Esophagus squamous epithelium (tissue), 5 donors: ENCODE measurements at regions not wholly inside any gene's neighbourhood (a gene's known extent, or its start where the extent isn't known, plus 50 kb on each side); places are given as distances from the start of the nearest gene placed in this dataset.

ENCODE experiments used
- DNase-seq: peaks from one replicate; lab custom pipeline; 2025; lab: John Stamatoyannopoulos, UW
- H3K27ac ChIP-seq, 4 donors: fragments of 200-600 bp; sonication (generic); one replicate each; pipeline ENCODE4 v1.5.1; 2016 to 2019; ENCODE audit warnings: mild to moderate bottlenecking in 1 of 4
- H3K27me3 ChIP-seq, 4 donors: fragments of 200-600 bp; sonication (generic); 1 replicate in 3 of 4; 2 replicates in 1 of 4; pipeline versions ENCODE4 v1.5.1 to v1.6.0; 2017 to 2021; ENCODE audit warnings: antibody characterized with exemption in 1 of 4
- H3K36me3 ChIP-seq, 3 donors: fragments of 200-600 bp; sonication (generic); one replicate each; pipeline ENCODE4 v1.5.1; 2016 to 2019
- H3K4me1 ChIP-seq, 3 donors: fragments of 200-600 bp; sonication (generic); one replicate each; pipeline ENCODE4 v1.5.1; 2017 to 2019
- H3K4me3 ChIP-seq, 4 donors: fragments of 200-600 bp; sonication (generic); 1 replicate in 3 of 4; 2 replicates in 1 of 4; pipeline ENCODE4 v1.5.1; 2016 to 2019; ENCODE audit warnings: mild to moderate bottlenecking in 2 of 4, moderate library complexity in 1 of 4
- H3K9me3 ChIP-seq, 3 donors: fragments of 200-600 bp; sonication (generic); one replicate each; pipeline ENCODE4 v1.5.1; 2016 to 2019
- POLR2A ChIP-seq, 4 donors: fragments of 450-650 bp; IDR thresholded peaks; one replicate each; pipeline ENCODE4 v1.6.1; 2017; ENCODE audit warnings: antibody characterized with exemption in 4 of 4, mild to moderate bottlenecking in 4 of 4, moderate library complexity in 3 of 4
- WGBS, 2 donors: methylation state at CpG; one replicate each; pipeline ENCODE4 v1.1.5; 2018; 5-methylcytosine and 5-hydroxymethylcytosine counted together
- intact Hi-C: fragments of 100-400 bp; cut with DNase I; formaldehyde crosslinking; loops from one replicate; pipeline ENCODE4 v1.15.0; 2022
- TF ChIP-seq, protein P1 (sequence below), 6 experiments: fragments of 450-650 bp in 4 of 6; fragments of 200-600 bp in 2 of 6; sonication (generic) in 2 of 6; IDR thresholded peaks; one replicate each; pipeline ENCODE4 v1.5.1; 2016 to 2019; ENCODE audit warnings: antibody characterized with exemption in 6 of 6, mild to moderate bottlenecking in 4 of 6, moderate library complexity in 4 of 6
- donor health status: DM: yes; HTN: yes; CAD: no.

GRCh38 chr10:78904196-78904595 lies 164.6 kb upstream of the ZMIZ1 start:
- Histone ChIP-seq H3K27ac (no peak overlapping the region), H3K4me3 (no peak overlapping the region), H3K27me3 (peaks cover 0 to 5% (median 0%) of the 10 kb centered on the region in 4 donors), H3K36me3 (no peaks in the 10 kb centered on the region), H3K4me1 (peaks cover 0 to 12% (median 0%) of the 10 kb centered on the region in 3 donors), H3K9me3 (no peaks in the 10 kb centered on the region)
- DNase-seq = no peak
- no peak for TF ChIP-seq POLR2A (IDR thresholded peaks at IDR 0.05)
- TF ChIP-seq, protein P1, sequence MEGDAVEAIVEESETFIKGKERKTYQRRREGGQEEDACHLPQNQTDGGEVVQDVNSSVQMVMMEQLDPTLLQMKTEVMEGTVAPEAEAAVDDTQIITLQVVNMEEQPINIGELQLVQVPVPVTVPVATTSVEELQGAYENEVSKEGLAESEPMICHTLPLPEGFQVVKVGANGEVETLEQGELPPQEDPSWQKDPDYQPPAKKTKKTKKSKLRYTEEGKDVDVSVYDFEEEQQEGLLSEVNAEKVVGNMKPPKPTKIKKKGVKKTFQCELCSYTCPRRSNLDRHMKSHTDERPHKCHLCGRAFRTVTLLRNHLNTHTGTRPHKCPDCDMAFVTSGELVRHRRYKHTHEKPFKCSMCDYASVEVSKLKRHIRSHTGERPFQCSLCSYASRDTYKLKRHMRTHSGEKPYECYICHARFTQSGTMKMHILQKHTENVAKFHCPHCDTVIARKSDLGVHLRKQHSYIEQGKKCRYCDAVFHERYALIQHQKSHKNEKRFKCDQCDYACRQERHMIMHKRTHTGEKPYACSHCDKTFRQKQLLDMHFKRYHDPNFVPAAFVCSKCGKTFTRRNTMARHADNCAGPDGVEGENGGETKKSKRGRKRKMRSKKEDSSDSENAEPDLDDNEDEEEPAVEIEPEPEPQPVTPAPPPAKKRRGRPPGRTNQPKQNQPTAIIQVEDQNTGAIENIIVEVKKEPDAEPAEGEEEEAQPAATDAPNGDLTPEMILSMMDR (IDR thresholded peaks at IDR 0.05) = no peak
- intact Hi-C loops = no loop called here
- 86 to 89% methylated on average over 5 of the region's 5 CpGs for WGBS, 2 donors

- intact Hi-C loops = no loop called here
- no peaks in the 10 kb centered on the region for H3K36me3 ChIP-seq
- no peak overlapping the region for H3K4me3 ChIP-seq
- peaks cover 0 to 5% (median 0%) of the 10 kb centered on the region in 4 donors for H3K27me3 ChIP-seq
- no peaks in the 10 kb centered on the region for H3K9me3 ChIP-seq
- peaks cover 0 to 2% (median 0%) of the 10 kb centered on the region in 3 donors for H3K4me1 ChIP-seq
- WGBS, 2 donors = 76 to 83% methylated on average over 9 to 10 of the region's 12 CpGs
- TF ChIP-seq POLR2A (IDR thresholded peaks at IDR 0.05) = no peak
- TF ChIP-seq, protein P1 (IDR thresholded peaks at IDR 0.05) = no peak
- no peak for DNase-seq
- no peak overlapping the region for H3K27ac ChIP-seq
Measured at GRCh38 chr10:78905015-78905956, 163.5 kb upstream of the ZMIZ1 start.

DNA sequence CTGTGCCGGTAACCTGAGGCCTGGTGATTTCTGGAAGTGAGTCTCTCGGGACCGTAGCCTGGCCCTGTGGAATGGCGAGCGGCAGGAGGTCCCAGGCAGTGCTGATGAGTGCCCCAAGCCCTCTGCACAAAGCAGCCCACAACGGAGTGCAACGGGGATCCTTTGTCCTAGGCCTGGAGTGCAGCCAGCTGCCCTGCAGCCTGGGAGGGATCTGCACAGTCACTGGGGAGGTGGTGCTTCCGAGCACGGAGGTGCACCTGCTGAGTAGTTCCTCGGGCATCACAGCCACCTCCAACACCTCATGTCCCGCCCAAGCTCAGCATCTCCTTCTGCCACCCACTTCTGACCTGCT lies 162.8 kb upstream of the ZMIZ1 start:
- Histone ChIP-seq H3K4me1 (no peaks in the 10 kb centered on the region), H3K4me3 (no peak overlapping the region), H3K9me3 (no peaks in the 10 kb centered on the region), H3K27me3 (peaks cover 0 to 5% (median 0%) of the 10 kb centered on the region in 4 donors), H3K27ac (no peak overlapping the region), H3K36me3 (no peaks in the 10 kb centered on the region)
- intact Hi-C loops = no loop called here
- no peak for DNase-seq
- WGBS, 2 donors = 52 to 60% methylated on average over 1 to 7 of the region's 11 CpGs
- TF ChIP-seq POLR2A (IDR thresholded peaks at IDR 0.05) = no peak
- TF ChIP-seq, protein P1 (IDR thresholded peaks at IDR 0.05) = no peak

- intact Hi-C loops = no loop called here
- WGBS, 2 donors = 69 to 72% methylated on average over 3 of the region's 3 CpGs
- no peak for TF ChIP-seq POLR2A (IDR thresholded peaks at IDR 0.05)
- TF ChIP-seq, protein P1 (IDR thresholded peaks at IDR 0.05) = no peak
- H3K9me3 ChIP-seq = no peaks in the 10 kb centered on the region
- H3K36me3 ChIP-seq = no peaks in the 10 kb centered on the region
- H3K4me3 ChIP-seq = no peak overlapping the region
- no peak overlapping the region for H3K27ac ChIP-seq
- H3K4me1 ChIP-seq = no peaks in the 10 kb centered on the region
- peaks cover 0 to 5% (median 0%) of the 10 kb centered on the region in 4 donors for H3K27me3 ChIP-seq
- no peak for DNase-seq
Measured at GRCh38 chr10:78906734-78907390, 161.9 kb upstream of the ZMIZ1 start.
